ENCODE measurements at regions not wholly inside any gene's neighbourhood (a gene's known extent, or its start where the extent isn't known, plus 50 kb on each side); places are given as distances from the start of the nearest gene placed in this dataset.

DNA sequence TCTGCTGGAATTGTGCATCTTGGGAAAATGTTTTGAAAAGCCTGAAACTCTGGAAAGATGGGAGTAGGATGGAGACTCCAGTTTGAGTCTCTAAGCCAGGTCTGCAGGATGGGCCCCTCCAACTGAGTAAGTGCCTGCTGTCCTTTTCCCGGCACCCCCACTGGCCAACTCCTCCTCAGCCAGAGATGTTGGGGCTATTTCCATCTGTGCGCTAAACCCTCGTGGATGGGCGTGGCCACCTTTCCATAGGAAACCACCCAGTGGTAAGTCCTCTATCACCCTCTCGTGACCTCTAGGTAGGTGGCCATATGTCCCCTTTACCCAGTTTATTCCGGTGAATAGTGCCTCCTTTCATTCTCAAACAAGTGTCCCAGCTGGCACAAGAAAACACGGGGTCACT lies 250.9 kb downstream of the TOMM20 start:
- Histone ChIP-seq H3K4me2 (ENCODE audit: low read length) (no peak overlapping the region), H4K20me1 (ENCODE audit: insufficient read depth) (no peaks in the 10 kb centered on the region), H3K9me3 (ENCODE audit: control insufficient read depth in 1 of 2, insufficient read depth in 1 of 2, low read depth in 1 of 2, low read length in 2 of 2) (no peaks in the 10 kb centered on the region), H3K4me1 (ENCODE audit: control insufficient read depth in 1 of 2, insufficient read depth in 2 of 2, low read length in 2 of 2) (no peaks in the 10 kb centered on the region), H3K9me2 (ENCODE audit: insufficient read depth) (no peaks in the 10 kb centered on the region), H2AFZ (ENCODE audit: low read depth, low read length, poor library complexity, severe bottlenecking) (no peak overlapping the region), H3K27ac (ENCODE audit: low read depth, low read length) (no peak overlapping the region), H3K4me3 (replicated peaks in 1 of 2; ENCODE audit: low read depth in 1 of 2, low read length in 2 of 2) (no peak overlapping the region), H3K36me3 (ENCODE audit: control insufficient read depth in 1 of 2, insufficient read depth in 2 of 2, low read length in 2 of 2) (no peaks in the 10 kb centered on the region), H3K9ac (ENCODE audit: low read length) (no peak overlapping the region), H3K27me3 (ENCODE audit: insufficient read depth, low read length) (no peaks in the 10 kb centered on the region), H3K79me2 (ENCODE audit: insufficient read depth, low read length) (no peaks in the 10 kb centered on the region)
- BruUV-seq (replicated peaks) = no TSS peak
- no peak for DNase-seq (ENCODE audit: low read depth, low spot score)
- POLR2A ChIA-PET = no interaction called here
- intact Hi-C loops (cut with micrococcal nuclease) = loop anchor here (10.0 kb wide), 1 partner anchor 187 kb away; no protein-coding TSS in a partner anchor
- TF ChIP-seq YY1 (IDR thresholded peaks at IDR 0.05; ENCODE audit: extremely low read depth, insufficient replicate concordance, low read depth, low read length) = no peak
- no peak for TF ChIP-seq RAD21 (IDR thresholded peaks at IDR 0.05; ENCODE audit: low read depth)
- no peak for TF ChIP-seq CBX3 (IDR thresholded peaks at IDR 0.05; ENCODE audit: low read depth)
- no peak for TF ChIP-seq POLR2AphosphoS5 (IDR thresholded peaks at IDR 0.05; ENCODE audit: low read depth, low read length)
- no peak for TF ChIP-seq FOSL1 (IDR thresholded peaks at IDR 0.05; ENCODE audit: low read depth)
- TF ChIP-seq, protein P1, sequence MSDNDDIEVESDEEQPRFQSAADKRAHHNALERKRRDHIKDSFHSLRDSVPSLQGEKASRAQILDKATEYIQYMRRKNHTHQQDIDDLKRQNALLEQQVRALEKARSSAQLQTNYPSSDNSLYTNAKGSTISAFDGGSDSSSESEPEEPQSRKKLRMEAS (IDR thresholded peaks at IDR 0.05) = no peak
- TF ChIP-seq POLR2A (IDR thresholded peaks at IDR 0.05; ENCODE audit: borderline replicate concordance, extremely low read depth, insufficient read depth, insufficient read length) = no peak
- RAD21 ChIA-PET (ENCODE audit: low non-redundant PET in 1 of 2, low total read pairs in 2 of 2, uncharacterized antibody in 2 of 2, unreplicated experiment in 2 of 2) = no interaction called here
- no peak for ATAC-seq
- CTCF ChIA-PET = interaction anchor here (0.8 kb wide), 1 partner anchor 206 kb away, joined by 3 read pairs; no protein-coding TSS in a partner anchor

DNA sequence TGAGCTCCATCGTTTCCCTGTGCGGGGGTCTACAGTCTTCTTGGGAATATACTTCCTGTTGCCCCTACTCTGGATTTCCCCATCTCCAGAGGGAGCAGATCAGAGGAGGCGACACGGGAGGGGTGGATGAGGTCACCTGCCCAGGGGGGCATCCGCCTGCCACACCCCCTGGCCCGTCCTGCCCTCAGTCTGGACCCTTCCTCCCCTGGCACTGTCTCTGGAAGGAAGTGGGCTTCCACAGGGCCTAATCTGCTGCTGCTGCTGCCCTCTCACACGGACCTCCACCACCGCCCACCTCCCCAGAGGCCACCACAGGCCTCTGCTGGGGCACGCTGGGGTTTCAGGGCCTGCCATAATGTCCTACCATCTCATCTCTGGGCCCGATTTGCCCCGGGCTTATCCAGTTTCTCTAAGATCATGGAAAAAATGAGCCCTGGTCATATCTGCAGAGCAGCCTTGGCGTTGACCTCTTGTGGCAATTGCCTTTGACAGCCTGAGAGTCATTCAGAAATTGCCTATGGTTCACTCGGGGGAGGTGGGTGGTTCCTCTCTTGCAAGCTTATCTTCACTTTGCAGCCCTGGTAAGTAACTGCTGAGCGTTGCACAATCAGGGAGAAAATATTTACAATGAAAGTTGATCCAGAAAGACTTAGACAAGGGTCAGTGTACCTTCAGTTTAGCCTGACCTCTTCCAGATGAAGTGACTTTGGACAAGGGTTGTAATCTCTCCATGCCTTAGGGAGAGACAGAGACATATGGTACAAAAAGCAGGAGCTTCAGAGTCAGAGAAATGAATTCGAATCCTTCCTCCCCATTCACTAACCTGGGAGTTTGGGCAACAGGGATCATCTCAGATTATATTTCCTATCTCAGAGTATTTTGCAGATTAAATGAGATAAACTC lies 252.4 kb downstream of the TOMM20 start:
- DNase-seq (ENCODE audit: low read depth, low spot score) (no peak), ATAC-seq (no peak)
- CTCF ChIA-PET = no interaction called here
- no peak overlapping the region for H3K4me3 ChIP-seq (replicated peaks in 1 of 2; ENCODE audit: low read depth in 1 of 2, low read length in 2 of 2)
- POLR2A ChIA-PET = no interaction called here
- no peaks in the 10 kb centered on the region for H4K20me1 ChIP-seq (ENCODE audit: insufficient read depth)
- RAD21 ChIA-PET (ENCODE audit: low non-redundant PET in 1 of 2, low total read pairs in 2 of 2, uncharacterized antibody in 2 of 2, unreplicated experiment in 2 of 2) = no interaction called here
- H3K9me2 ChIP-seq (ENCODE audit: insufficient read depth) = no peaks in the 10 kb centered on the region
- H3K4me2 ChIP-seq (ENCODE audit: low read length) = no peak overlapping the region
- no peaks in the 10 kb centered on the region for H3K36me3 ChIP-seq (ENCODE audit: control insufficient read depth in 1 of 2, insufficient read depth in 2 of 2, low read length in 2 of 2)
- intact Hi-C loops (cut with micrococcal nuclease) = loop anchor here (10.0 kb wide), 1 partner anchor 189 kb away; no protein-coding TSS in a partner anchor
- H3K79me2 ChIP-seq (ENCODE audit: insufficient read depth, low read length) = no peaks in the 10 kb centered on the region
- no peak overlapping the region for H2AFZ ChIP-seq (ENCODE audit: low read depth, low read length, poor library complexity, severe bottlenecking)
- BruUV-seq (replicated peaks) = no TSS peak
- no peaks in the 10 kb centered on the region for H3K27me3 ChIP-seq (ENCODE audit: insufficient read depth, low read length)
- no peak overlapping the region for H3K9ac ChIP-seq (ENCODE audit: low read length)
- H3K27ac ChIP-seq (ENCODE audit: low read depth, low read length) = no peak overlapping the region
- no peaks in the 10 kb centered on the region for H3K9me3 ChIP-seq (ENCODE audit: control insufficient read depth in 1 of 2, insufficient read depth in 1 of 2, low read depth in 1 of 2, low read length in 2 of 2)
- H3K4me1 ChIP-seq (ENCODE audit: control insufficient read depth in 1 of 2, insufficient read depth in 2 of 2, low read length in 2 of 2) = no peaks in the 10 kb centered on the region
- TF ChIP-seq SRF (IDR thresholded peaks at IDR 0.05; ENCODE audit: low read depth) = no peak
- TF ChIP-seq JUND (IDR thresholded peaks at IDR 0.05) = no peak
- TF ChIP-seq YY1 (IDR thresholded peaks at IDR 0.05; ENCODE audit: extremely low read depth, insufficient replicate concordance, low read depth, low read length) = no peak
- TF ChIP-seq, protein P2, sequence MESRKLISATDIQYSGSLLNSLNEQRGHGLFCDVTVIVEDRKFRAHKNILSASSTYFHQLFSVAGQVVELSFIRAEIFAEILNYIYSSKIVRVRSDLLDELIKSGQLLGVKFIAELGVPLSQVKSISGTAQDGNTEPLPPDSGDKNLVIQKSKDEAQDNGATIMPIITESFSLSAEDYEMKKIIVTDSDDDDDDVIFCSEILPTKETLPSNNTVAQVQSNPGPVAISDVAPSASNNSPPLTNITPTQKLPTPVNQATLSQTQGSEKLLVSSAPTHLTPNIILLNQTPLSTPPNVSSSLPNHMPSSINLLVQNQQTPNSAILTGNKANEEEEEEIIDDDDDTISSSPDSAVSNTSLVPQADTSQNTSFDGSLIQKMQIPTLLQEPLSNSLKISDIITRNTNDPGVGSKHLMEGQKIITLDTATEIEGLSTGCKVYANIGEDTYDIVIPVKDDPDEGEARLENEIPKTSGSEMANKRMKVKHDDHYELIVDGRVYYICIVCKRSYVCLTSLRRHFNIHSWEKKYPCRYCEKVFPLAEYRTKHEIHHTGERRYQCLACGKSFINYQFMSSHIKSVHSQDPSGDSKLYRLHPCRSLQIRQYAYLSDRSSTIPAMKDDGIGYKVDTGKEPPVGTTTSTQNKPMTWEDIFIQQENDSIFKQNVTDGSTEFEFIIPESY (IDR thresholded peaks at IDR 0.05; ENCODE audit: extremely low read depth, insufficient replicate concordance, low read length) = no peak
- no peak for TF ChIP-seq POLR2AphosphoS5 (IDR thresholded peaks at IDR 0.05; ENCODE audit: low read depth, low read length)
- TF ChIP-seq SIN3A (IDR thresholded peaks at IDR 0.05; ENCODE audit: low read depth) = no peak
- TF ChIP-seq RAD21 (IDR thresholded peaks at IDR 0.05; ENCODE audit: low read depth) = no peak
- no peak for TF ChIP-seq ZNF274 (IDR thresholded peaks at IDR 0.05; ENCODE audit: low read depth, low read length)
- TF ChIP-seq SP1 (IDR thresholded peaks at IDR 0.05; ENCODE audit: low read depth) = no peak
- no peak for TF ChIP-seq POLR2A (IDR thresholded peaks at IDR 0.05; ENCODE audit: borderline replicate concordance, extremely low read depth, insufficient read depth, insufficient read length)
- TF ChIP-seq, protein P3, sequence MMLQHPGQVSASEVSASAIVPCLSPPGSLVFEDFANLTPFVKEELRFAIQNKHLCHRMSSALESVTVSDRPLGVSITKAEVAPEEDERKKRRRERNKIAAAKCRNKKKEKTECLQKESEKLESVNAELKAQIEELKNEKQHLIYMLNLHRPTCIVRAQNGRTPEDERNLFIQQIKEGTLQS (IDR thresholded peaks at IDR 0.05) = no peak
- TF ChIP-seq EGR1 (IDR thresholded peaks at IDR 0.05; ENCODE audit: low read depth) = no peak
